ENCODE measurements at regions not wholly inside any gene's neighbourhood (a gene's known extent, or its start where the extent isn't known, plus 50 kb on each side); places are given as distances from the start of the nearest gene placed in this dataset.

- Histone ChIP-seq H3K9me3 (no peaks in the 10 kb centered on the region), H3K27ac (no peak overlapping the region), H3K4me1 (no peaks in the 10 kb centered on the region), H3K27me3 (no peaks in the 10 kb centered on the region), H3K4me3 (no peak overlapping the region), H3K36me3 (no peaks in the 10 kb centered on the region)
- no peak for TF ChIP-seq CTCF (IDR thresholded peaks at IDR 0.05)
- DNase-seq (ENCODE audit: low spot score): no peak
These were observed 51.0 kb downstream of the POU3F3 start for GRCh38 chr2:104904889-104905288.

GRCh38 chr2:104909317-104909716 is 55.4 kb downstream of the POU3F3 start:
- no peak overlapping the region for H3K4me3 ChIP-seq
- no peak for DNase-seq (ENCODE audit: low spot score)
- H3K27ac ChIP-seq: no peak overlapping the region
- no peaks in the 10 kb centered on the region for H3K36me3 ChIP-seq
- TF ChIP-seq CTCF (IDR thresholded peaks at IDR 0.05): no peak
- no peaks in the 10 kb centered on the region for H3K27me3 ChIP-seq
- H3K9me3 ChIP-seq: no peaks in the 10 kb centered on the region
- H3K4me1 ChIP-seq: no peaks in the 10 kb centered on the region

- H3K27ac ChIP-seq: no peak overlapping the region
- TF ChIP-seq CTCF (IDR thresholded peaks at IDR 0.05): no peak
- no peak for DNase-seq (ENCODE audit: low spot score)
- no peaks in the 10 kb centered on the region for H3K4me1 ChIP-seq
- H3K27me3 ChIP-seq: no peaks in the 10 kb centered on the region
- no peaks in the 10 kb centered on the region for H3K36me3 ChIP-seq
- no peak overlapping the region for H3K4me3 ChIP-seq
- no peaks in the 10 kb centered on the region for H3K9me3 ChIP-seq
These were observed 60.6 kb downstream of the POU3F3 start for GRCh38 chr2:104914509-104914908.

GRCh38 chr2:104915107-104915793 is 61.3 kb downstream of the POU3F3 start:
- Histone ChIP-seq H3K27ac (no peak overlapping the region), H3K4me1 (no peaks in the 10 kb centered on the region), H3K4me3 (no peak overlapping the region), H3K36me3 (no peaks in the 10 kb centered on the region), H3K27me3 (no peaks in the 10 kb centered on the region), H3K9me3 (no peaks in the 10 kb centered on the region)
- DNase-seq (ENCODE audit: low spot score): no peak
- TF ChIP-seq CTCF (IDR thresholded peaks at IDR 0.05): no peak

GRCh38 chr2:104919127-104919526 is 65.2 kb downstream of the POU3F3 start:
- no peak for DNase-seq (ENCODE audit: low spot score)
- Histone ChIP-seq H3K27ac (no peak overlapping the region), H3K4me3 (no peak overlapping the region), H3K9me3 (peaks cover 0 to 16% of the 10 kb centered on the region in 2 donors), H3K4me1 (no peaks in the 10 kb centered on the region), H3K36me3 (no peaks in the 10 kb centered on the region), H3K27me3 (no peaks in the 10 kb centered on the region)
- TF ChIP-seq CTCF (IDR thresholded peaks at IDR 0.05): no peak

GRCh38 chr2:104923665-104924064 is 69.8 kb downstream of the POU3F3 start:
- H3K27me3 ChIP-seq: no peaks in the 10 kb centered on the region
- TF ChIP-seq CTCF (IDR thresholded peaks at IDR 0.05): no peak
- no peaks in the 10 kb centered on the region for H3K36me3 ChIP-seq
- DNase-seq (ENCODE audit: low spot score): no peak
- no peaks in the 10 kb centered on the region for H3K4me1 ChIP-seq
- no peak overlapping the region for H3K27ac ChIP-seq
- peaks cover 0 to 16% of the 10 kb centered on the region in 2 donors for H3K9me3 ChIP-seq
- H3K4me3 ChIP-seq: no peak overlapping the region

All from right atrium auricular region (tissue), 2 donors.